GM18873 (cell line): ENCODE measurements at regions not wholly inside any gene's neighbourhood (a gene's known extent, or its start where the extent isn't known, plus 50 kb on each side); places are given as distances from the start of the nearest gene placed in this dataset.

Experiments used
- ATAC-seq: cut with Tn5 transposase; IDR thresholded peaks from one replicate; pipeline ENCODE4 v1.9.1; 2021; ENCODE audit warnings: mild to moderate bottlenecking, moderate library complexity, moderate number of reproducible peaks; ENCODE audit not compliant: unreplicated experiment, low FRiP score

DNA sequence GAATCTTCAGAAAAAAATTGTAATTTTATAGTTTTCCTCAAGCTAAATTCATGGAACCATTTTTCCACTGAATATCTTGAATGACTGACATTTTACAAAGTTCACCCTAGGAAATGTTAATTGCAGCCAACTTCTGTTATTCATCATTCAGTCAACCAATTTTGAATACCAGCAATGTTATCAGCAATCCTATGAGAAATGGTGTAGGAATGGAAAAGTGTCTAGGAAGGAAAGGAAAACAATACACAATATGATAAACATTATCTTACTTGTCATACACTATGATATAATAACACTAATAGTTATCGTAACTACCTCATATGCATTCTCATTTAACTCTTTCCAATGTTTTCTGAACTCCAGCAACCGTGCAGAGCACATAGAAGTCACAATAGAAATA lies 790.5 kb upstream of the LRRC4C start:
- no peak for ATAC-seq

- ATAC-seq = no peak
Observed at GRCh38 chr11:42251984-42252383, 792.5 kb upstream of the LRRC4C start.

- no peak for ATAC-seq
Observed at GRCh38 chr11:42253156-42253555, 793.7 kb upstream of the LRRC4C start.

GRCh38 chr11:42255906-42256305 lies 796.5 kb upstream of the LRRC4C start:
- ATAC-seq = no peak

DNA sequence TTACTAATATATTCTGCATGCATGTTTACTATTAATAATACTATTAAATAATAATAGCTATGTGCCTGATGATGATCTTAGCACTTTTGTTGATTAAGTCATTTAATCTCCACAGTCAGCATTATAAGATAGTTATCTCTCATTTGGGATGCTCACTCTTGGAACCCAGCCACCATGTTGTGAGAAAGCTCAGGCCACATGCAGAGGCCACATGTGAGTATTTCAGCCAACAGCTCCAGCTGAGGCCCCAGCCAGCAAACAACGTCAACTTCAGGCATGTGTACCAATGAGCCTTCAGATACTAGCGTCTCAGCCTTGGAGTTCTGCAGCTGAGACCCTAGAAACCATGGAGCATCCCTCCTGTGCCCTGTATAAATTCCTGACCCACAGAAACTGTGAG lies 798.1 kb upstream of the LRRC4C start:
- ATAC-seq = no peak

DNA sequence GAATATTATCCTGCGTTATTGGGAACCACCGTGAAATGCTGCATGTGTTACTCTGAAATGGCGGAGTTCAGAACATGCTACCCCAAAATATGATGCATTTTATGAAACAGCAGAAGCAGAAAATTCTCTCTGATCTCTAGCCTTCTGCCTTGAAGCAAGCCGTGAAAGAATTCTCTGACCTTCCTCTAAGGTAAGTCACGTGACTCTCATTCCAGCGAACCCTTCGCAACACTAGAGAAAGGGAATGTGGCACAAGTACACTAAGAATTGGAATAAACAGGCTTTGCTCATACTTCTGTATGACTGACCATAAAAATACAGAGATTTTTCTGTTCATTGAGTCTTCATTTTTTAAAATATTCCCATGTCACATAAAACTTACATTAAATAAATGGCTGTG lies 805.6 kb upstream of the LRRC4C start:
- ATAC-seq = no peak

DNA sequence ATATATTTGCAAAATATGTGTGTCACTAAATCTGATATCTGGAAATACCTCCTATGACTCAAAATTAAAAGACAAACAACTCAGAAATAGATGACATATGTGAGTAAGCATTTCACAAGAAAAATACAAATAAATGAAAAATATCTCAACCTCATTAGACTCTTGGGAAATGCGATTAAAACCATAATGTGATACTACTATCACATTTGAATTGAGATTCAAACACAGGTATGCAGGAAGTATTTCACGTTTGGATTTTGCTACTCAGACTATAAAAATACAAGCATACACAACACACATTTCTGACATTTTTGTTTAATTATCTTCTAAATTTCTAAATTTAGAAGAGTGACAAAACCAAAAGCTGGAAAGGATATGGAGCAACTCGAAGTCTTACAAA lies 811.9 kb upstream of the LRRC4C start:
- no peak for ATAC-seq

GRCh38 chr11:42273977-42274376 lies 814.5 kb upstream of the LRRC4C start:
- no peak for ATAC-seq

GRCh38 chr11:42296910-42297309 lies 837.5 kb upstream of the LRRC4C start:
- ATAC-seq = no peak

DNA sequence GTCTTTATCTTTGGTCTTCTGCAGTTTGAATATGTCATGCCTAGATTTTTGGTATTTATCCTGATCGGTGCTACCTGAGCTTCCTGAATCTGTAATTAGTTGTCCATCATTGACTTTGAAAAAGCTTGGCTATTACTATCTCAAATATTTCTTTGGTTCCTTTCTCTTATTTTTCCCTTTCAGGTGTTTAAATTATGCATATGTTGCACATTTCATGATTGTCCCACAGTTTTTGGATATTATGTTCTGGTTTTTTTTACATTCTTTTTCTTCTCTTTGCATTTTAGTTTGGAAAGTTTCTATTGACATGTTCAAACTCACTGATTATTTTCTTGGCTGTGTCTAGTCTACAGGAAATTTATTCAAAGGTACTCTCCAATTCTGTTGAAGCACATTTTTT lies 840.3 kb upstream of the LRRC4C start:
- no peak for ATAC-seq

GRCh38 chr11:42301777-42302176 lies 842.3 kb upstream of the LRRC4C start:
- no peak for ATAC-seq

DNA sequence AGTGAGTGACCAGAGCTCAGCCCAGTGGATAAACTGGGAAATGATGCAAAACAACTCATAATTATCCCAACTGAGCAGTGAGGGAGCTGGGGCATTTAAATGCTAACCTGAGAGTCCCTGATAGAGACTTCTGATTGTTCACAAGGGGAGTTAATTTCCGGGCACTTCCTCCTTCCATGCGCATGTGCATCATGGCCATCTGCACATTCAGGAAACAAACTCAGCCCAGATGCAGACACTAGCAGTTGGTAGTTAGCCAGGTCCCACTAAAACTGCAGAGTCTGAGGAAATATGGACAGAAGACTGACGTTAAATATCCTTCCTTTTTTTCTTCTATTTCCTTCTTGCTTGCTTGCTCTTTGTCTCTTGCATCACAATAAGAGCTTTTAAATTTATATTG lies 852.1 kb upstream of the LRRC4C start:
- ATAC-seq = no peak

DNA sequence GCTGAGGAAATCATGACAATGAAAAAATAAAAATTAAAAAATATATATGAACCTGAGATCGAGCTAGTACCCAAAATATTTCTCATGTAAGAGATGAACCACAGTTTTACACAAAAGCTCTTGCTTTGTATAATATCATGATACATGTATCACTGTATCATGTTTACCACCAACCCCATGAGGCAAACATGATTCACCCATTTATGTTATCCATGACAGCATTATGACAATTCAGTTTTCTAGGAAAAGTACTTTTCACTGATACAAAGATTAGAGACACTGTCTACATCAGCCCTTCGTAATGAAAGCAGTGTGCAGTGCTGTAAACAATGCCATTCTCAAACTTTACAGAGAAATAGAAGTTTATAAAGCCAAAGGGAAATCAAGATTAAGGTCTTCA lies 852.5 kb upstream of the LRRC4C start:
- no peak for ATAC-seq

DNA sequence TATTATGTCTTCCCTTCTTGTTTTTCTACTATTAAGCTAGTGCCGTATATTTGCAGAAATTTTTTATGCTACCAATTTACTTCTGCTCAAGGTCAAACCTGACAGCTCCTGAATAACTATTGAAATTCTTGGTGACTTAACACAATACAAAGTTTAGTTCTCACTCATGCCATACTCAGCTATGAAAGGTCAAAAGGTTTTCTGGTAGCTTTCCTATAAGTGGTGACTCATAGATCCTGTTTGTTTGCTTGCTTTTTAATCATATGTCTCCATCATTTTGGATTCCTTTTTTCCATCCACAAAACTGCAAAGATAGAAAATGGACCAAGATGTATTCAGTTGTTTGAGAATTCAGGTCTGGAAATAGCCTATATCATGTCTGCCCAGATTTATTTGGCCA lies 855.8 kb upstream of the LRRC4C start:
- no peak for ATAC-seq

DNA sequence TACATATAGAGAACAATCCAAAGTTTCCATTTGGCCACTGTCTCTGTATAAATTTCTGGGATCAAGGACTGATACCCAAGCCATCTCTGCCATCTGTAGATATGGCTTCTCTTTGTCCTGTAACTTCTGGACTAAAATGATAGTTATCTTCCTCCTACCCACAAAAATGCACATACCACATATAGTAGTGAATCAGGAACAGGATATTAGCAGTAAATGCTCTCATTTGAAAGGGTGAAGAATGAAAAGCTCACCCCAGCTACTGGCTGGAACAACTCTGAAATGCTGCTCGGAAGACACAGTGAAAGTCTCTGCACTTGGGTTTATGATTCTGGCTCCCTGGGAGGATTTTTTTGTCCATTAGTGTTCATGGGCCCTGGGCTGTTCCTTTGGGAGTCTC lies 856.4 kb upstream of the LRRC4C start:
- ATAC-seq = no peak

- no peak for ATAC-seq
Observed at GRCh38 chr11:42319921-42320320, 860.5 kb upstream of the LRRC4C start.

DNA sequence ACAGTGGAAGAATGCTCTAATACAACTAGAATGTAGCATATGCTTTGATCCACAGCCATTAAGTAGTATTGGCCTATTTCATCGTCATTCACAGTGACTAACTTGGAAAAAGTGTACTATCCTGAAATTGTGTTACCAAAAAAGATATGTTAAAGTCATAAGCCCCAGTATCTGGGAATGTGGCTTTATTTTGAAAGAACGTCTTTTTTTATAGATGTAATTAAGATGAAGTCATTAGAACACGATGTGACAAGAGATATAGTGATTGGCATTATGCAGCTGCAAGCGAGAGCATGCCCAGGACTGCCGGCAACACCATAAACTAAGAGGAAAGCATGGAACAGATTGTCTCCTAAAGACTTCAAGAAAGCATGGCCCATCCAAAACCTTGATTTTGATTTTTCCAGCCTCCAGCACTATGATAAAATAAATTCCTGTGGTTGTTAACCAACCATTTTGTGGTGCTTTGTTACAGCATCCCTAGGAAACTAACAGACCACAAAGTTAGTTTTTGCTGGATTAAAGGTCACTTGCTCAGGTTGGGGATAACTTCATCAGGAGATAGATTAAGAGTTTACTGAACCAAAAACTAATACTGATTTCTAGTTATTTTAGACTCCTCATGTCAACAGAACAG lies 870.6 kb upstream of the LRRC4C start:
- ATAC-seq = no peak

GRCh38 chr11:42337786-42338455 lies 878.5 kb upstream of the LRRC4C start:
- ATAC-seq = no peak

DNA sequence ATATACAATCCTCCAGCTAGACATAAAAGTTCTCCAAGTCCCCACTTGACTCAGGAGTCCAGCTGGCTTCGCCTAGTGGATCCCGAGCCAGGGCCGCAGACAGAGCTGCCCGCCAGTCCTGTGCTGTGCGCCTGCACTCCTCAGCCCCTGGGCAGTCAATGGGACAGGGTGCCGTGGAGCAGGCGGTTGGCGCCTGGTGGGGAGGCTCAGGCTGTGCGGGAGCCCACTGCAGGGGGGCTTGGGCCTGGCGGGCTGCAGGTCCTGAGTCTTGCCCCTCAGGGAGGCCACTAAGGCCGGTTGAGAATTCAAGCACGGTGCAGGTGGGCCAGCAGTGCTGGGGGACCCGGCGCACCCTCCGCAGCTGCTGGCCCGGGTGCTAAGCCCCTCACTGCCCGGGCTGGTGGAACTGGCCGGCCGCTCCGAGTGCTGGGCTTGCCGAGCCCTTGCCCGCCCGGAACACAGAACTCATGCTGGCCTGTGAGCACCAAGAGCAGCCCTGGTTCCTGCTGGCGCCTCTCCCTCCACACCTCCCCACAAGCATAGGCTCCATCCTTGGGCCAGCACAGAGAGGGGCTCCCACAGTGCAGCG lies 884.8 kb upstream of the LRRC4C start:
- ATAC-seq = no peak

DNA sequence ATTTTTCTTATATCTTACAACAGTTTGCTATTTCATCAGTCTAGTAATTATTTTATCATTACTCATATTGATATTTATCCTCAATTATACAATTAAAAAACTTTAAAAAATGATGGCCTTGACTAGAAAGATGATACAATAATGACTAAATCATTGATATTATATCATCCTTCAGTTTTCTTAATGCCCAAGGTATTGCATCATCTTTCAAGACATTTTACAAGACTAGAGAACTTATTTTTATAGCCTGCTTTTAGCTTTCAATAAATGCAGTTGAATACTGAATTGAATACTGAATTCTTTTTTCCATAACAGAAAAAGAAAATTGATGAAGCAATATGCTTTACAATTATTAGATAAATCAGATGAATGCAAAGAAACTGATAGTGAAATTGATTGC lies 886.5 kb upstream of the LRRC4C start:
- ATAC-seq = no peak

- no peak for ATAC-seq
Observed at GRCh38 chr11:42363701-42364100, 904.2 kb upstream of the LRRC4C start.

- no peak for ATAC-seq
Observed at GRCh38 chr11:42390116-42390515, 921.7 kb upstream of the API5 start.
